GM10847 (cell line): ENCODE measurements at regions not wholly inside any gene's neighbourhood (a gene's known extent, or its start where the extent isn't known, plus 50 kb on each side); places are given as distances from the start of the nearest gene placed in this dataset.

Experiments used
- POLR2A ChIP-seq: IDR thresholded peaks from 2 replicates; pipeline ENCODE4 v1.6.1; 2011; ENCODE audit not compliant: insufficient read length; ENCODE audit errors: extremely low read depth

DNA sequence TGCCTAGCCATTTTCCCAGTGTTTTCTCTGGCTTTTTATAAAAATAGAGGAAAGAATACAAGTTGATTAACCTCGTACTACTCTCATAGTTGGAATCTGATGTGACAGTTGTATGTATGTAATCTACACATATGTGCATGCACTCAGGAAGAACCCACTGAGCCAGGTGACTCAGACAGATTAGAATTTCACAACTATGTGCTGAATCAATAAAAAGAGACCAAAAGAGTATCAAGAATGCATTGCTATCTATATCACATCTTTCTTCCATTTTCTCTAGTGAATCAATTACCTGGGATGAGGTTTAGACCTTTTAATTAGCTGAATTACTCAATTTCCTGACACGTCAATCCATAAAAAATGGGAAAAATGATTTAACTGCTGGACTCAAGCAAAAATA lies 319.3 kb upstream of the ATP10A start:
- no peak for TF ChIP-seq POLR2A

- TF ChIP-seq POLR2A = no peak
Observed at GRCh38 chr15:26179906-26180305, 316.8 kb upstream of the ATP10A start.

- no peak for TF ChIP-seq POLR2A
Observed at GRCh38 chr15:26178640-26179220, 315.6 kb upstream of the ATP10A start.

GRCh38 chr15:26177816-26178215 lies 314.7 kb upstream of the ATP10A start:
- no peak for TF ChIP-seq POLR2A

DNA sequence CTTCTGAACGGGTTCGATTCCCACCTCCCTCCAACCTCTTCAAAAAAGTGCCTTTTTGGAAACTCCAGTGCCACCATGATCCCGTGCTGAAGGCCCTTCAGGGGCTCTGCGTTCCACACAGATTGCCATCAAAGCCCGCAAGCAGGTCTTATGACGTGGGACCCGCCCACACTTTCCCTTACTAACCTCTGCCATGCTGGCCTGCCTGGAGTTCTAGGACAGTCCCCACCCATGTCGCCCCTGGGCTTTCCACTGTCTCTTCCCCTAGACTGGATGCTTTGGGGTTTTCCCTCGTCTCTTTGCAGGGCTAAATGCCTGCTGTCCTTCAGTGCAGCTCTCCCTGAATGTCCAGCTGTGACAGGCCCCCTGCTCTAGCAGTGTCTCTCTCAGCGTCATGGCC lies 313.7 kb upstream of the ATP10A start:
- no peak for TF ChIP-seq POLR2A

DNA sequence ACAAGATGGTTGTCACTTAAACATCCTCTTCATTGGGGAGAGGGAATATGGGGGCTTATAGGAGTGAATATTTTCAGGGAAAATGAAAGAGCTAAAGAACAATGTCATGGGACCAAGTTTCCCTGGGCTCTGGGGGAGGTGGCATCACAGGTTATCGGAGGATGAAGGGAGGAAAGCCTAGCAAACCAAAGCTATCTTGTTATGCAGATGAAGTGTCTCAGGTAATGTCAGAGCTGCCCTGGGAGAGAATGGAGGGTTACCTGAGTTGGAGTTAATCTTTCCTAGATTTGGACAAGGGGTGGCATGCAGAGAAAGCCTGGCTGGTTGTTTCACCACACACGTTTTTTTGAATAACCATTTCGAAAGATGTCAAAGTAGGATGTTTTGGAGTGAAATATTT lies 308.1 kb upstream of the ATP10A start:
- no peak for TF ChIP-seq POLR2A

- TF ChIP-seq POLR2A = no peak
Observed at GRCh38 chr15:26166429-26166828, 303.3 kb upstream of the ATP10A start.

DNA sequence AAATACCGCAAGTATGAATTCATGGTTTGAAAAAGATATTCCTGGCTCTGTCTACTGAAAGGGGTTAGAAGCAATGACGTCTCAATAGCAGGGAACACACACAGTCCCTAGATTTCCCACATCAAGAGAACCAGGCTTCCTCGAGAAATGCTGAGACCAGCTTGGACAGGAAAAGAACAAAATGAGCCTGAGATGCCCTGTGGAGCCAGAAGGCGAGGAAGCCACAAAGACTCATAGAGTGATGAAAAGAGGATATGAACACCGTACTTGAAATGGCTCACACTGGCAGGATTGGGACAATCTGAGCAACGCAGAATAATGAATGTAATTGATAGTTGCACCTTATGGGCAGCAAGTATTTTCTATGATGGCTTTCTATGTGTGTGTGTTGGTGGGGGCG lies 302.4 kb upstream of the ATP10A start:
- TF ChIP-seq POLR2A = no peak

GRCh38 chr15:26160343-26160742 lies 297.2 kb upstream of the ATP10A start:
- TF ChIP-seq POLR2A = no peak

GRCh38 chr15:26158176-26158575 lies 295.0 kb upstream of the ATP10A start:
- TF ChIP-seq POLR2A = no peak

- no peak for TF ChIP-seq POLR2A
Observed at GRCh38 chr15:26157081-26157480, 294.0 kb upstream of the ATP10A start.

DNA sequence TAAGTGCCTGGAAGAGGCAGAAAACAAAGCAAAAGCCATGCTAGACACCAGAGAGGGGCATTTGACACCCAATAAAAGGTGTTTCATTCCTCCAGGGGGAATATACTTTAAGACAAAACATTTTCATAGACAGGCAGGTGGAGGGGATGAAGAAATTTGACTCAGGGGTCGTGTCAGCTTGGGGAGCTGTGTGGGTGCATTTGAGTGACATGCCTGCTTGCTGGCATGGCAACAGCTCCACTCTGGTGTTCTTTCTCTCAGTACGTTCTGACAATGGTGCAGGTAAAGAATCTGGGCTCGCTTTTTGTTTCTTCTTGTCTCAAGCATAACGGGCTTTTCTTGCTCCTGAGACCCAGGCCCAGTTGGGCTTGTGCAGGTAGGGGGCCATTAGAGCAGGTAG lies 292.9 kb upstream of the ATP10A start:
- TF ChIP-seq POLR2A = no peak

GRCh38 chr15:26148156-26148860 lies 285.2 kb upstream of the ATP10A start:
- no peak for TF ChIP-seq POLR2A

- TF ChIP-seq POLR2A = no peak
Observed at GRCh38 chr15:26146202-26146601, 283.1 kb upstream of the ATP10A start.

DNA sequence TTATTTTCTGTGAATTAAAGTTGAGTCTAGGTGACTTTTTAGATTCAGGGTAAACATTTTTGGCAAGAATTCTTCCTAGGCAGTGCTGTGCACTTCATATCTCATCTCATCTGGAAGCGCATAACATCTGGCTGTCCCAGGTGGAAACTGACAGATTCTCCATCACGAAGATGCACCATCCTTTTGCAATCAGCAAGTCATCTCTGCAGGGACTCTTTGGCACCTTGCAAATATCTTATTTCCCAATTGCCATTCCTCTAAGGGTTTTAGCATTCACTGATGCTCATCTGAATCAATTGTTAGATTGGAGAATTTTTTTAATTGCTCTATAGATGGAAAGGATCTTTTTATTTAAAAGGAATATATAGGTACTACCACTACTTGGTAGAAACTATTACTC lies 282.7 kb upstream of the ATP10A start:
- TF ChIP-seq POLR2A = no peak

DNA sequence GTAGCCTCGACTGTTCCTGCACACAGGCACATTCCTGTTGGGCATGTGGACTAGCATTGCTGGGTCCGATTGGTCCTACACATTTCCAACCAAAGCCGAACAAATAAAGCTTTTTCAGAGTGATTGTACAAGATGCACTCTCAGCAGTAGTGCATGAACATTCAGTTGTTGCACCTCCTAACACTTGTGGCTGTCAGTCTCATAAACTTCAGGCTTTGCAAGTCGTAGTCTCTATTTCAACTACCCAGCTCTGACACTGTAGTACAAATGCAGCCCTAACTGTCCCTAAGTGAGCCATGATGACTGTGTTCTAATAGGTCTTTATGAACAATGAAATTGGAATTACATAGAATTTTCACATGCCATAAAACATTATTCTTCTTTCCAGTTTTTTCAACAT lies 281.7 kb upstream of the ATP10A start:
- TF ChIP-seq POLR2A = no peak

- TF ChIP-seq POLR2A = no peak
Observed at GRCh38 chr15:26143221-26143620, 280.1 kb upstream of the ATP10A start.
